ENCODE measurements at regions not wholly inside any gene's neighbourhood (a gene's known extent, or its start where the extent isn't known, plus 50 kb on each side); places are given as distances from the start of the nearest gene placed in this dataset.

GRCh38 chr7:67732898-67733297 lies 736.3 kb downstream of the TYW1 start:
- Histone ChIP-seq H3K18ac (ENCODE audit: extremely low read depth, low read length) (no peak overlapping the region), H3K4ac (replicated peaks; ENCODE audit: insufficient read length, low read depth, low read length) (no peak overlapping the region), H3K79me2 (ENCODE audit: control insufficient read depth in 1 of 2, insufficient read depth in 2 of 2, low read length in 2 of 2) (no peaks in the 10 kb centered on the region), H3K36me3 (ENCODE audit: control insufficient read depth in 2 of 4, insufficient read depth in 4 of 4, low read length in 3 of 4) (no peaks in the 10 kb centered on the region), H4K5ac (ENCODE audit: insufficient read length, low read depth, low read length) (no peak overlapping the region), H3K4me1 (replicated peaks in 1 of 4; ENCODE audit: control insufficient read depth in 3 of 4, insufficient read depth in 4 of 4, low read length in 3 of 4) (no peaks in the 10 kb centered on the region; a peak in 1 of 7 replicates), H2BK120ac (replicated peaks; ENCODE audit: low read depth, low read length) (no peak overlapping the region), H4K20me1 (replicated peaks in 1 of 2; ENCODE audit: control insufficient read depth in 1 of 2, insufficient read depth in 2 of 2, low read length in 2 of 2) (no peaks in the 10 kb centered on the region), H2BK20ac (ENCODE audit: low read length) (no peak overlapping the region), H3K27ac (ENCODE audit: low read depth, low read length) (no peak overlapping the region), H3K23me2 (ENCODE audit: low read depth, low read length) (peaks cover 2% of the 10 kb centered on the region; the same call in 1 of the 2 replicates), H4K91ac (replicated peaks; ENCODE audit: insufficient read length, low read length) (no peak overlapping the region), H2AFZ (ENCODE audit: low read length) (no peak overlapping the region), H3K79me1 (ENCODE audit: low read depth, low read length) (no peaks in the 10 kb centered on the region), H3K56ac (replicated peaks; ENCODE audit: insufficient read length, low read depth, low read length) (peak overlapping the region; percentile 98), H2BK15ac (ENCODE audit: low read length) (no peak overlapping the region), H4K8ac (ENCODE audit: extremely low read depth, insufficient read depth, low read length) (no peak overlapping the region), H3K9ac (replicated peaks in 1 of 4; ENCODE audit: extremely low read depth in 1 of 4, low read depth in 3 of 4, low read length in 3 of 4) (no peak overlapping the region), H3K27me3 (replicated peaks in 1 of 4; ENCODE audit: control insufficient read depth in 3 of 4, extremely low read depth in 1 of 4, insufficient read depth in 3 of 4, low read length in 3 of 4) (no peaks in the 10 kb centered on the region), H3K4me3 (ENCODE audit: extremely low read depth in 1 of 4, insufficient read depth in 2 of 4, low read depth in 3 of 4, low read length in 4 of 4) (no peak overlapping the region), H2BK12ac (ENCODE audit: low read depth, low read length) (no peak overlapping the region), H3K9me3 (ENCODE audit: insufficient read depth in 2 of 2, low read depth in 1 of 2, low read length in 1 of 2) (no peaks in the 10 kb centered on the region), H3K14ac (ENCODE audit: insufficient read length) (no peak overlapping the region), H2BK5ac (ENCODE audit: low read depth, low read length) (no peak overlapping the region), H2AK5ac (ENCODE audit: low read depth, low read length) (no peak overlapping the region), H3K23ac (ENCODE audit: insufficient read length) (no peak overlapping the region), H3K4me2 (ENCODE audit: insufficient read depth in 1 of 2, low read depth in 2 of 2, low read length in 2 of 2) (no peak overlapping the region)
- ChIA-PET CTCF (ENCODE audit: partially characterized antibody) (no interaction called here), POLR2A (ENCODE audit: partially characterized antibody) (no interaction called here)
- WGBS, 2 experiments (ENCODE audit: extremely low coverage in 1 of 2, insufficient coverage in 1 of 2, insufficient read length in 1 of 2, insufficient replicate concordance in 2 of 2, low coverage in 1 of 2, low lambda C conversion rate in 2 of 2, missing lambda C conversion rate in 1 of 2), result 77% methylated on average over 1 of the region's 1 CpG; no CpG with 5 or more reads in 1 of the 2 experiments
- DNase-seq (ENCODE audit: low read depth in 1 of 2, low spot score in 2 of 2) (no peak), FAIRE-seq (no peak)
- no peak for TF ChIP-seq KDM1A (IDR thresholded peaks at IDR 0.05; ENCODE audit: borderline replicate concordance, low read length)
- TF ChIP-seq PHF8 (conservative IDR thresholded peaks at IDR 0.05; ENCODE audit: low read depth, low read length), result no peak
- TF ChIP-seq TAF1 (IDR thresholded peaks at IDR 0.05; ENCODE audit: low read depth, low read length), result no peak
- no peak for TF ChIP-seq CBX8 (IDR thresholded peaks at IDR 0.05; ENCODE audit: borderline replicate concordance, low read depth, low read length)
- TF ChIP-seq JUN (IDR thresholded peaks at IDR 0.05; ENCODE audit: low read depth, low read length), result no peak
- no peak for TF ChIP-seq TEAD4 (IDR thresholded peaks at IDR 0.05; ENCODE audit: low read depth, low read length)
- TF ChIP-seq POLR2A (IDR thresholded peaks at IDR 0.05; ENCODE audit: control extremely low read depth in 1 of 2, low read depth in 2 of 2, low read length in 2 of 2), result no peak
- TF ChIP-seq TCF12 (IDR thresholded peaks at IDR 0.05; ENCODE audit: low read depth, low read length), result no peak
- no peak for TF ChIP-seq FOSL1 (IDR thresholded peaks at IDR 0.05; ENCODE audit: insufficient read depth, low read depth, low read length)
- TF ChIP-seq POU5F1 (IDR thresholded peaks at IDR 0.05; ENCODE audit: low read depth, low read length), result no peak
- no peak for TF ChIP-seq SRF (IDR thresholded peaks at IDR 0.05; ENCODE audit: low read depth, low read length)
- TF ChIP-seq CHD1 (IDR thresholded peaks at IDR 0.05; ENCODE audit: low read depth, low read length), result no peak
- TF ChIP-seq ASH2L (IDR thresholded peaks at IDR 0.05; ENCODE audit: low read length), result no peak
- TF ChIP-seq MAX (IDR thresholded peaks at IDR 0.05), result no peak
- no peak for TF ChIP-seq SIX5 (IDR thresholded peaks at IDR 0.05; ENCODE audit: low read depth, low read length)

Measured in H1 (cell line).